Left hindlimb (tissue), 1 donor: ENCODE measurements at regions not wholly inside any gene's neighbourhood (a gene's known extent, or its start where the extent isn't known, plus 50 kb on each side); places are given as distances from the start of the nearest gene placed in this dataset.
"Not testable (repeated sequence)": the region's sequence is repeated elsewhere in the genome, so short reads cannot be mapped to it uniquely, and the experiment has no call there.

Experiments
- DNase-seq: peaks from one replicate; pipeline ENCODE4 v3.0.0-alpha.2; 2018

DNA sequence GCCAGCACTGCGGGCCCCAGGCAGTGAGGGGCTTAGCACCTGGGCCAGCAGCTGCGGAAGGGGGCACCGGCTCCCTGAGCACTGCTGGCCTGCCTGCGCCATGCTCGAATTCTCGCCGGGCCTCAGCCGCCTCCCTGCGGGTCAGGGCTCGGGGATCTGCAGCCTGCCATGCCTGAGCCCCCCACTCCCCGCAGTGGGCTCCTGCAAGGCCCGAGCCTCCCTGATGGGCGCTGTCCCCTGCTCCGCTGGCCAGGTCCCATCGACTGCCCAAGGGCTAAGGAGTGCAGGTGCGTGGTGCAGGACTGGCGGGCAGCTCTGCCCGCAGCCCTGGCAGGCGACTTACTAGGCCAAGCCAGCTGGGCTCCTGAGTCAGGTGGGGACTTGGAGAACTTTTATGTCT, 133.3 kb upstream of the LMNTD1 start:
- DNase-seq: no peak

DNA sequence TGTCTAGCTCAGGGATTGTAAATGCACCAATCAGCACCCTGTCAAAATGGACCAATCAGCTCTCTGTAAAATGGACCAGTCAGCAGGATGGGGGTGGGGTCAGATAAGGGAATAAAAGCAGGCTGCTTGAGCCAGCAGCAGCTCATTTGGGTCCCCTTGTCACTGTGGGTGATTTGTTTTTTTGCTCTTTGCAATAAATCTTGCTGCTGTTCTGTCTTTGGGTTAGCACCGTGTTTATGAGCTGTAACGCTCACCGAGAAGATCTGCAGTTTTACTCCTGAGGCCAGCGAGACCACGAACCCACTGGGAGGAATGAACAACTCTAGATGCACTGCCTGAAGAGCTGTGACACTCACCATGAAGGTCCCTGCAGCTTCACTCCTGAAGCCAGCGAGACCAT, 134.1 kb upstream of the LMNTD1 start:
- no peak for DNase-seq

- not testable (repeated sequence) for DNase-seq
These were observed 135.8 kb upstream of the LMNTD1 start for GRCh38 chr12:25688851-25689250.

DNA sequence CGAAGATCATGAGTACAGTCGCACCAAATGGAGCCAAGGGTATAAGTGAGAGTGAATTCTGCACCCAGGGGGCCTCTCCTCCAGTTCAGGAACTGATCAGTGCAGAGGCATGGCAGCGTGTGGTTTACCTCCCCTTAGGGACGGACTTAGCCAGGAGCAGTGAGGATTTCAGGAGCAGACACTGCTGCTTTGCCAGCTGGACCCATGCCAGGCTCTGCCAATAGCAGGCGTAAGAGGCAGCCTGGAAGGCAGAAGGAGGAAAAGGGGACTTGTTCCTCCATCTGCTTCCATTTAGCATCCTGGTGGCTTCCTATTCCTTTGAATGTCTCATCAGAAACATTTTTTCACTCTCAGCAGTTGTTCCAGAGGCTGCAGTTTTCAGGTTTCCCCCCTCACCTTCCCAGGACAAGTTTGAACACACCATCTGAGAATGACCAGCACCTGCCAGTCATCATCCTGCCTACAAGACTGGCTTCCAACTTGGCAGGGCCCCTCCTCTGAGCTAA, 137.0 kb upstream of the LMNTD1 start:
- DNase-seq: peak; percentile 39

GRCh38 chr12:25690996-25691864, 138.1 kb upstream of the LMNTD1 start:
- no peak for DNase-seq

- DNase-seq: no peak
These were observed 138.7 kb upstream of the LMNTD1 start for GRCh38 chr12:25691865-25692114.

GRCh38 chr12:25692115-25693035, 139.3 kb upstream of the LMNTD1 start:
- DNase-seq: no peak

DNA sequence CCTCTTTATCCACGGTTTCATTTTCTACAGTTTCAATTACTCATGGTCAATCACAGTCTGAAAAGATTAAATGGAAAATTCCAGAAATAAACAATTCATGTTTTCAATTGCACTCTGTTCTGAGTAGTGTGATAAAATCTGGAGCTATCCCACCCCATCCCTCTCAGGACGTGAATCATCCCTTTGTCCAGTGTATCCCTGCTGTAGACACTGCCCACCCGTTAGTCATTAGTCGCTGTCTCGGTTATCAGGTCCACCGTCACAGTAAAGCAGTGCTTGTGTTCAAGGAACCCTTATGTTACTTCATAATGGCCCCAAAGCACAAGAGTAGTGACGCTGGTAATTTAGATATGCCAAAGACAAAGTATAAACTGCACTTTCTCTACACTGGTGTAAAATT, 141.0 kb upstream of the LMNTD1 start:
- DNase-seq: no peak

DNA sequence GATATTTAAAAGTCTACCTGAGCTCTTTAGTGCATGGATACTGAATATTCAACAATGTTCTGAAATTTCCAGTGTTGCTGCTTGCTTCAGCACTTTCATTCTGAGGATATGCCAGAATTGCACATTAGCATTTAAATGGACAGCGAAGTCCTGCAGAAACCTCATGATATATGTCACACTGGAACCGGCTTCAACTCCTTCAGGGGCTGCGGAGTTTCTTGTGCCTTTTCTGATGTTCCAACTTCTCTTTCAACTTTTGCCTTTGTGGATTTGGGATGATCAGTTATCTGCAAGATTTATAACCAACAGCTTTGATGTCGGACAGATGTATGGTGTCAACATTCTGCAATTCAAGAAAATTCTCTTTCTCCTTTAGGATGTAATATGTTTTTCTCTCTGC, 142.5 kb upstream of the LMNTD1 start:
- DNase-seq: no peak

DNA sequence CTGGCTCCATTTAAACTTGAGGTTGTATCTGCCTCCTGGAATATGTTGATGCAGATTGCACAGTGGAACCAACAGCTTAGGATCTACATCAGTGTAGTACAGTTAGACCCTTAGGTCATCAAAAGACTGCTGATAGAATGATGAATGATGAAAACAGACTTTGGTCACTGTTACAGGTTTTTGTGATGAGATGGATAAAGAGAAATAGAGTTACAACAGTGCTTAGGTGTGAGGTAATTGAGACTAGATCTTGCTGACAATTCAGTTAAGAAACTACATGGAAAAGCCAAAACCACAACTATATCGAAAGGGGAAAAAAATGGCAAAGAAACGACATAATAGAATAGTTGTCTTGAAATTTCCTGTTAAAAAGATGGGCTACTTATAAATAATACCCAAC, 145.7 kb upstream of the LMNTD1 start:
- no peak for DNase-seq

DNA sequence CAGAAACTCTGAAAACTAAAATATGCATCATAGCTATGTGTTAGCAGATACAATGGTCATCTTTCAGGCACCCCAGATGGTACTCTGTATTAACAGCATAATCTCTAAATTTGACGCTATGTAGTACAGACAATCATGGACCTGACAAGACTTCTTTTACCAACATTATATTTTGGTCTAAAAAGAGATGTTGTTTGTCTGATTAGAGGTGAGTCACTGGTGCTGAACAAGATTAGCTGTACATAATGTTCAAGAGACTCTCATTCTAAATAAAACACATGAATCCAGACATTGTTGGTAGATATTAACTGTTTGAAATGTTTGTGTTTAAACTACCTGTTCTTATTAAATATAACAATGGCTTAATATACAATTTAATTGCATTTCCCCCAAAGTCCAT, 146.4 kb upstream of the LMNTD1 start:
- DNase-seq: no peak

DNA sequence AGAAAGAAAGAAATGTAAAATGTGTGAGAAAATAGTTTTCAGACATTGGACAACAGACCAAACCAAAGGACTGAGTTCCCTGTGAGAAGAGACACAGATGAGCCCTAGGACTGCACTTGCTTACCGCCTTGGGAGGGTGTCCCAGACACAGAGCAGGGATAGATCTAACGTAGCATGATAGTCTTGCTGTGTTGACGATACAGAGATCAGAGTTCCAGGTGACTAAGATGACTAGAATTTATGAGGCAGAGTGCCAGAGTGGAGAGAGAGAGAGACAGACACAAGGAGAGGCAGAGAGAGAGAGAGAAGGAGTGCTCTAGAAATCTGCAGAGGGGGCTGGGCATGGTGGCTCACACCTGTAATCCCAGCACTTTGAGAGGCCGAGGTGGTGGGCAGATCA, 148.2 kb upstream of the LMNTD1 start:
- no peak for DNase-seq

GRCh38 chr12:25702553-25702952, 149.5 kb upstream of the LMNTD1 start:
- DNase-seq: no peak

DNA sequence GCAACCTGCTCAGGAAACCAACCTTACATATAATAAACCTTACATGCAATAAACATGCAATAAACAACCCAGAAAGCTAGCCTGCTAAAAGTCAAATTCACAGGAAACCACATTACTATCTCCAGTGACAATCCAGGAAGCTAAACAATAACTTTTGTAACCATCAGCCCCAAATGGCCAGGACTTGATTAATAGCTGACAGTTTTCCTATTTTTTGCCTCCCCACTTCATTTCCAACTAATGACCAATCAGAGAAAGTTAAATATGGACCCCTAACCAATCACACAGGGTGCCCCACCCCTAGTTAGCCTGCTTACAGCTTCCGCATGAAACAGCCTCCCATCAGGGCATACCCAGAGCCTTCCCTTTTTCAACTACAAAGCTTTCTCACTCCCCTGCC, 152.2 kb upstream of the LMNTD1 start:
- no peak for DNase-seq

DNA sequence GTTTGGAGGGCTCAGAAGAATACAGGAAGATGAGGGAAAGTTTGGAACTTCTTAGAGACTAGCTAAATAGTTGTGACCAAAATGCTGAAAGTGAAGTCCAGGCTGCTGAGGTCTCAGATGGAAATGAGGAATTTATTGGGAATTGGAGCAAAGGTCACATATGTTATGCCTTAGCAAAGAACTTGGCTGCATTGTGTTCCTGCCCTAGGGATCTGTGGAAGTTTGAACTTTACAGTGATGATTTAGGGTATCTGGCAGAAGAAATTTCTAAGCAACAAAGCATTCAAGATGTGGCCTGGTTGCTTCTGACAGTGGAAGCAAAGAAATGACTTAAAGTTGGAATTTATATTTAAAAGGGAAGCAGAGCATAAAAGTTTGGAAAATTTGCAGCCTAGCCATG, 153.6 kb upstream of the LMNTD1 start:
- not testable (repeated sequence) for DNase-seq

DNA sequence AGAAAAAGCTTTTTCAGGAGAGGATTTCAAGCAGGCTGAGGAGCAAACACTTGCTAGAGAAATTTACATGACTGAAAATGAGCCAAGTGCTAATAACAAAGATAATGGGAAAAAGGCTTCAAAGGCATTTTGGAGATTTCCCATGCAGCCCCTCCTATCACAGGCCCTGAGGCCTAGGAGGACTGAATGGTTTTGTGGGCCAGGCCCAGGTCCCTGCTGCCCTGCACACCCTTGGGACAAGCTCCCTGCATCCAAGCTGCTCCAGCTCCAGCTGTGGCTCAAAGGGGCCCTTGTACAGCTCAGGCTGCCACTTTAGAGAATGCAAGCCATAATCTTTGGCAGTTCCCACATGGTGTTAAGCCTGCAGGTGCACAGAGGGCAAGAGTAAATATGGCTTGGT, 154.0 kb upstream of the LMNTD1 start:
- no peak for DNase-seq

DNA sequence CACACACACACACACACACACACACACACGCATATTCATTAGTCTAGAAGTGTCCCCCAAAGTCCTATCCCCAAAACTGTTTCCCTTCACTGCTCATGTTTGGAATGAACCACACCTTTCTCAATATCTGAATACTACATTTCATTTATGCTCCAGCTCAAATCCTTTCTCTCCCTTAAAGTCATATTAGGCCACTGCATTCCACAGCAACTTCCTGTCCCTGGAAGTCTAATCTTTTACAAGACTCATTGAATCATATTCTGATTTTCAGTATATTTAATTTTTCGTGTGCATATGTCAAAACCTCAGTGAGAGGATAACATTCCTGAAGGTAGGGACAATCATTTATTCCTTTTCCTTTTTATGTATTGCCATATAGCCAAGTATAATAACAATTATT, 155.6 kb upstream of the LMNTD1 start:
- DNase-seq: no peak

- no peak for DNase-seq
These were observed 157.0 kb upstream of the LMNTD1 start for GRCh38 chr12:25710128-25710527.

- DNase-seq: not testable (repeated sequence)
These were observed 158.0 kb upstream of the LMNTD1 start for GRCh38 chr12:25710938-25711605.

- no peak for DNase-seq
These were observed 159.1 kb upstream of the LMNTD1 start for GRCh38 chr12:25712169-25712568.

GRCh38 chr12:25713264-25713663, 160.2 kb upstream of the LMNTD1 start:
- no peak for DNase-seq

DNA sequence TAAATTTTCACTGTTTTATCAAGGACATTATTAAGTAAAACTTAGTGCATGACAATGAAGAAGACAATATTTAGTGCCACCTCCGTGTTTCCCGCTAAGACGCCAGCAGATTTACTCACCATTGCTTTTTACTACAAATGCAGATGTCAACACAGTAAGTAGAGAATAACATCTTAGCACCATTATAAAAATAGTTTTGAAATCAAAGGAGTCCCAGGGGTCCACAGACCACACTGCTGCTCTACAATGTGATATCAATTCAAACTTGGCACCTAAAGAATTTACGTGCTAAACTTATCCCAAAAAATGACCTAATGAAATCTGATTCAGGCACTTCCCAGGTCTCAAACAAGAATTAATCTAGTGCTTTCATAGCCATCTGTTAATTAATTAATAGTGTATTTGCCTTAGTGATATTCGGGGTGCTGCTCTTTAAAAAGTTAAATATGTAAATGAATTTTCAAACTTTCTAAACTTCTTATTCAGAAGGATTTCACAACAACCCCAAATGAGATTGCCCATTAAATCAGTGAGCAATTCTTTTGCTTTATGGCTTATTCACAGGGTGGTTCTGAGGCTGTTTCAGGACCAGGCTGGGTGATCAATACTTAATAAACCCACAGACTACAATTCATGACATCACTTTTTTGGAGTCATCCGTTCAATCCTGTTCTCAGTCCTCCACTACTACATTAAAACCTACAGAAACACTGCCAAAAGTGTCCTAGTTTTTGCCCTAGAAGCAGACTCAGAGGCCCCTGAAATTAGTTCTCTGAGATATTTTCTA, 161.3 kb upstream of the LMNTD1 start:
- no peak for DNase-seq

DNA sequence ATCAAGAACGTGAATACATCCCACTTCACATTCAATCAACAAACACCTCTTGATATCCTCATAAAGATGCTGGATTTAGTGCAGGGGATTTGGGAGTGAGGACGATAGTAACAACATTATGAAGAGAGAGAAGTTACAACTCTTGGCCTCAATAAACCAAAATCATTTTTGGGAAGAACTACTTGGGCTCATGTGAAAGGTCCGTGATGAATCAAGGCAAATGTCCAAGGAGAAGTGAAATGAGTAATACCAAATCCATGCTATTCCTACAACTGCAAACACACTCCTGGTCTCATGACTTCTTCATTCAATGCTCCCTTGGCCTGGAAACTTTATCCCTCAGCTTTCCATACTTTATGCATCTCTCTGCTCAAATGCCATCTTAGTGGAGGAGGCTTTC, 162.0 kb upstream of the LMNTD1 start:
- no peak for DNase-seq
